HCT116 (cell line): ENCODE measurements at regions not wholly inside any gene's neighbourhood (a gene's known extent, or its start where the extent isn't known, plus 50 kb on each side); places are given as distances from the start of the nearest gene placed in this dataset.

Experiments used
- CTCF ChIP-seq, 3 experiments: fragments of 200-600 bp in 1 of 3; sonication (generic) in 1 of 3; IDR thresholded peaks in 2 of 3; conservative IDR thresholded peaks in 1 of 3; 2 replicates each; pipeline ENCODE4 v1.5.1; 2012 to 2017; ENCODE audit warnings: low read depth in 2 of 3, low read length in 2 of 3, antibody characterized with exemption in 1 of 3, borderline replicate concordance in 1 of 3, control low read depth in 1 of 3, mild to moderate bottlenecking in 1 of 3, mixed read lengths in 1 of 3, mixed run types in 1 of 3, moderate library complexity in 1 of 3; ENCODE audit not compliant: insufficient read depth in 1 of 3
- ELF1 ChIP-seq: IDR thresholded peaks from 2 replicates; pipeline ENCODE4 v1.6.1; 2012; ENCODE audit warnings: low read depth, borderline replicate concordance
- EZH2 ChIP-seq: fragments of 200-600 bp; sonication (generic); IDR thresholded peaks from 2 replicates; pipeline ENCODE4 v1.6.1; 2017; ENCODE audit warnings: antibody characterized with exemption, mixed run types
- EZH2phosphoT487 ChIP-seq: fragments of 200-600 bp; IDR thresholded peaks from 2 replicates; pipeline ENCODE4 v1.6.1; 2018; ENCODE audit warnings: antibody characterized with exemption, borderline replicate concordance
- POLR2A ChIP-seq: IDR thresholded peaks from 2 replicates; pipeline ENCODE4 v1.7.0; 2011; ENCODE audit warnings: borderline replicate concordance; ENCODE audit not compliant: insufficient read depth, insufficient read length; ENCODE audit errors: extremely low read depth
- REST ChIP-seq: IDR thresholded peaks from 2 replicates; pipeline ENCODE4 v1.6.1; 2012; ENCODE audit warnings: low read depth
- SP1 ChIP-seq: IDR thresholded peaks from 2 replicates; pipeline ENCODE4 v1.6.1; 2012; ENCODE audit warnings: low read depth
- SRF ChIP-seq: IDR thresholded peaks from 2 replicates; pipeline ENCODE4 v1.6.1; 2012; ENCODE audit warnings: low read depth
- ZNF274 ChIP-seq: fragments of 200-500 bp; sonication (Bioruptor generic); IDR thresholded peaks from 2 replicates; pipeline ENCODE4 v1.6.1; 2014; ENCODE audit warnings: mild to moderate bottlenecking, low read depth, low read length, inconsistent platforms

GRCh38 chr2:129465045-129465444 lies 514.4 kb upstream of the RAB6C start:
- TF ChIP-seq ZNF274: no peak
- TF ChIP-seq SRF: no peak
- no peak for TF ChIP-seq EZH2phosphoT487
- TF ChIP-seq POLR2A: no peak
- no peak for TF ChIP-seq CTCF (IDR thresholded peaks at IDR 0.05 in 2 of 3, conservative IDR thresholded peaks at IDR 0.05 in 1 of 3; ENCODE audit: borderline replicate concordance in 1 of 3, insufficient read depth in 1 of 3, low read depth in 2 of 3, low read length in 2 of 3)
- no peak for TF ChIP-seq EZH2
- no peak for TF ChIP-seq ELF1
- no peak for TF ChIP-seq SP1
- TF ChIP-seq REST: no peak
